ENCODE measurements at regions not wholly inside any gene's neighbourhood (a gene's known extent, or its start where the extent isn't known, plus 50 kb on each side); places are given as distances from the start of the nearest gene placed in this dataset.

DNA sequence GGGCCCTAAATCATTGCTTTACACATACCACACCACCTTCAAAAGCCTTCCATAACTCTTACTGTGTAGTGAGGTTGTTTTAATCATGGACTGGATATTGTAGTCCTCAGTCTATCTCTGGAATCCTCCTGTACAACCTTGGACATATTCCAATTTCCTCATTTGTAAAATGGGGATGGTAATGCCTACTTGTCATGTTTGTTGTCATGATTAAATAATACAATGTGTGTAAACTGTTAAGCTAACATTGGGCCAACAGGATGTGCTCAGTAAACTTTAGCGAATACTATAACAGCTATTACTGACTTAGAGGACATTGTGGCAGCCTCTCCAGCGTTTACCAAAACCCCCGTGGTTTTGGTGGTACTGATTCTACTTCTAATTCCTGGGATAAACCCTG is 74.7 kb upstream of the PTPRM start:
- no peak for DNase-seq
- no peaks in the 10 kb centered on the region for H3K9me3 Mint-ChIP-seq (ENCODE audit: unreplicated experiment)
- no peaks in the 10 kb centered on the region for H3K4me1 Mint-ChIP-seq (ENCODE audit: low read depth, unreplicated experiment)
- H3K27ac Mint-ChIP-seq (ENCODE audit: unreplicated experiment): no peak overlapping the region
- no peak overlapping the region for H3K4me3 Mint-ChIP-seq (ENCODE audit: unreplicated experiment)
- TF ChIP-seq, protein P1, sequence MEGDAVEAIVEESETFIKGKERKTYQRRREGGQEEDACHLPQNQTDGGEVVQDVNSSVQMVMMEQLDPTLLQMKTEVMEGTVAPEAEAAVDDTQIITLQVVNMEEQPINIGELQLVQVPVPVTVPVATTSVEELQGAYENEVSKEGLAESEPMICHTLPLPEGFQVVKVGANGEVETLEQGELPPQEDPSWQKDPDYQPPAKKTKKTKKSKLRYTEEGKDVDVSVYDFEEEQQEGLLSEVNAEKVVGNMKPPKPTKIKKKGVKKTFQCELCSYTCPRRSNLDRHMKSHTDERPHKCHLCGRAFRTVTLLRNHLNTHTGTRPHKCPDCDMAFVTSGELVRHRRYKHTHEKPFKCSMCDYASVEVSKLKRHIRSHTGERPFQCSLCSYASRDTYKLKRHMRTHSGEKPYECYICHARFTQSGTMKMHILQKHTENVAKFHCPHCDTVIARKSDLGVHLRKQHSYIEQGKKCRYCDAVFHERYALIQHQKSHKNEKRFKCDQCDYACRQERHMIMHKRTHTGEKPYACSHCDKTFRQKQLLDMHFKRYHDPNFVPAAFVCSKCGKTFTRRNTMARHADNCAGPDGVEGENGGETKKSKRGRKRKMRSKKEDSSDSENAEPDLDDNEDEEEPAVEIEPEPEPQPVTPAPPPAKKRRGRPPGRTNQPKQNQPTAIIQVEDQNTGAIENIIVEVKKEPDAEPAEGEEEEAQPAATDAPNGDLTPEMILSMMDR (IDR thresholded peaks at IDR 0.05; ENCODE audit: partially characterized antibody, unreplicated experiment): no peak
- no peaks in the 10 kb centered on the region for H3K36me3 Mint-ChIP-seq (ENCODE audit: unreplicated experiment)
- no peaks in the 10 kb centered on the region for H3K27me3 Mint-ChIP-seq (ENCODE audit: unreplicated experiment)

DNA sequence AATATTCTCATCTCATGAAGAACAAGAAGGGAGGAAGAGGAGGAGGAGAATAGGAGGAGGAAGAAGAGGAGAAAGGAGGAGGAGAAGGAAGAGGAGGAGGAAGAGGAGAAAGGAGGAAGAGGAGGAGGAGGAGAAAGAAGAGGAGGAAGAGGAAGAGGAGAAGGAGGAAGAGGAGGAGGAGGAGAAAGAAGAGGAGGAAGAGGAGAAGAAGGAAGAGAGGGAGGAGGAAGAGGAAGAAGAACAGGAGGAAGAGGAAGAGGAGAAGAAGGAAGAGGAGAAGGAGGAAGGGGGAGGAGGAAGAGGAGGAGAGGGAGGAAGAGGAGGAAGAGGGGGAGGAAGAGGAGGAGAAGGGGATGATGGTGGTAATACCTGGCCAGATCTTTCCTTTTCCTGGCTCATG is 70.0 kb upstream of the PTPRM start:
- no peaks in the 10 kb centered on the region for H3K36me3 Mint-ChIP-seq (ENCODE audit: unreplicated experiment)
- H3K4me1 Mint-ChIP-seq (ENCODE audit: low read depth, unreplicated experiment): no peaks in the 10 kb centered on the region
- TF ChIP-seq, protein P1 (IDR thresholded peaks at IDR 0.05; ENCODE audit: partially characterized antibody, unreplicated experiment): no peak
- no peak overlapping the region for H3K27ac Mint-ChIP-seq (ENCODE audit: unreplicated experiment)
- H3K9me3 Mint-ChIP-seq (ENCODE audit: unreplicated experiment): no peaks in the 10 kb centered on the region
- no peak for DNase-seq
- H3K4me3 Mint-ChIP-seq (ENCODE audit: unreplicated experiment): no peak overlapping the region
- no peaks in the 10 kb centered on the region for H3K27me3 Mint-ChIP-seq (ENCODE audit: unreplicated experiment)

DNA sequence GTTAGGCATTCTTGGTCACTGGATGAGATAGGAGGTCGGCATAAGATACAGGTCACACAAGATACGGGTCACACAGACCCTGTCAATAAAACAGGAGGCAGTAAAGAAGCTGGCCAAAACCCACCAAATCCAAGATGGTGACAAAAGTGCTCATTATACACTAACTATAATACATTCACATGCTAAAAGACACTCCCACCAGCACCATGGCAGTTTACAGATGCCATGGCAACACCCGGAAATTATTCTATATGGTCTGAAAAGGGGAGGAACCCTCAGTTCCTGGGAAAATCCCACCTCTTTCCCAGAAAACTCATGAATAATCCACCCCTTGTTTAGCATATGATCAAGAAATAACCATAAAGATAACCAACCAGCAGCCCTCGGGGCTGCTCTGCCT is 56.0 kb upstream of the PTPRM start:
- Mint-ChIP-seq H3K4me3 (ENCODE audit: unreplicated experiment) (no peak overlapping the region), H3K9me3 (ENCODE audit: unreplicated experiment) (no peaks in the 10 kb centered on the region), H3K27me3 (ENCODE audit: unreplicated experiment) (peaks cover 2% of the 10 kb centered on the region), H3K36me3 (ENCODE audit: unreplicated experiment) (no peaks in the 10 kb centered on the region), H3K27ac (ENCODE audit: unreplicated experiment) (no peak overlapping the region), H3K4me1 (ENCODE audit: low read depth, unreplicated experiment) (no peaks in the 10 kb centered on the region)
- DNase-seq: no peak
- TF ChIP-seq, protein P1 (IDR thresholded peaks at IDR 0.05; ENCODE audit: partially characterized antibody, unreplicated experiment): no peak

DNA sequence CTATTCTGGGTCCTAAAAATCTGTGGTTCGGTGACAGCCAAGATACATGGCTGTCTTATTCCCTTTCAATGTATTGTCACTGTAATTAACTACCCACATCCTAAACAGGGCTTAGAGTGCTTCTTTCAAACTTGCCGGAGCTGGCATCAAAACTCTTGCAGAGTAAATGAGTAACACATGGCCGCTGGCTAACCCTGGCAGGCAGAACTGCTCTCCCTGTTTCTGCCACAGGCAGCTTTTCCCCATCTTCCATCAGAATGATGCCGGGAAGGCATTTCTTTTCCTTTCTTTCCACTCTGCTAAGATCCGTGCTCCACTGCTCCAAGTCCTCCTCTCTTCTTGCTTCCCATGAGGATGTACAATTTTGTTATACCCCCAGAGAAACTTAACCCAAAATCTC is 54.8 kb upstream of the PTPRM start:
- H3K4me1 Mint-ChIP-seq (ENCODE audit: low read depth, unreplicated experiment): no peaks in the 10 kb centered on the region
- peaks cover 2% of the 10 kb centered on the region for H3K27me3 Mint-ChIP-seq (ENCODE audit: unreplicated experiment)
- H3K36me3 Mint-ChIP-seq (ENCODE audit: unreplicated experiment): no peaks in the 10 kb centered on the region
- TF ChIP-seq, protein P1 (IDR thresholded peaks at IDR 0.05; ENCODE audit: partially characterized antibody, unreplicated experiment): no peak
- no peak overlapping the region for H3K4me3 Mint-ChIP-seq (ENCODE audit: unreplicated experiment)
- no peak for DNase-seq
- no peaks in the 10 kb centered on the region for H3K9me3 Mint-ChIP-seq (ENCODE audit: unreplicated experiment)
- H3K27ac Mint-ChIP-seq (ENCODE audit: unreplicated experiment): no peak overlapping the region

DNA sequence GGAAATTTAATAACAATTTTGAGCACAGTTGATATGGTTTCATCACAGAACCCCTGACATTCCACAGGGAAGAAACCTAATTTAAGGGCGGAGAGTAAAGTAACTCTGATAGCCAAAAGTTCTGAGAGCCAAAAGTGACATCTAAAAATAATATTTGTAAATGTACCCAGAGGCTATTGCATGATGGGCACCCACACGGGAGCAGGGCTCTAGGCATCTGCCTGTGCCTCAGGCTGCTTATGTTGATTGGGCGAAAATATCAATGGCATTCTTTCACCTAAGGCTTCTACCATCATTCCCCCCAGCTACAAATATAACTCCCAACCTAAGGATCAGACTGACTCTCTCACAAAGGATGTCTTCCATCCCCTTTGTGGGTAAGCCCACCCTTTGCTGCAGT is 54.1 kb upstream of the PTPRM start:
- TF ChIP-seq, protein P1 (IDR thresholded peaks at IDR 0.05; ENCODE audit: partially characterized antibody, unreplicated experiment): no peak
- DNase-seq: no peak
- no peaks in the 10 kb centered on the region for H3K36me3 Mint-ChIP-seq (ENCODE audit: unreplicated experiment)
- H3K27me3 Mint-ChIP-seq (ENCODE audit: unreplicated experiment): peaks cover 2% of the 10 kb centered on the region
- H3K4me3 Mint-ChIP-seq (ENCODE audit: unreplicated experiment): no peak overlapping the region
- no peak overlapping the region for H3K27ac Mint-ChIP-seq (ENCODE audit: unreplicated experiment)
- peaks cover 2% of the 10 kb centered on the region for H3K4me1 Mint-ChIP-seq (ENCODE audit: low read depth, unreplicated experiment)
- no peaks in the 10 kb centered on the region for H3K9me3 Mint-ChIP-seq (ENCODE audit: unreplicated experiment)
